GM19035 (cell line): ENCODE measurements at regions not wholly inside any gene's neighbourhood (a gene's known extent, or its start where the extent isn't known, plus 50 kb on each side); places are given as distances from the start of the nearest gene placed in this dataset.

Source experiments
- ATAC-seq: cut with Tn5 transposase; IDR thresholded peaks from one replicate; pipeline ENCODE4 v1.9.1; 2021; ENCODE audit not compliant: unreplicated experiment

DNA sequence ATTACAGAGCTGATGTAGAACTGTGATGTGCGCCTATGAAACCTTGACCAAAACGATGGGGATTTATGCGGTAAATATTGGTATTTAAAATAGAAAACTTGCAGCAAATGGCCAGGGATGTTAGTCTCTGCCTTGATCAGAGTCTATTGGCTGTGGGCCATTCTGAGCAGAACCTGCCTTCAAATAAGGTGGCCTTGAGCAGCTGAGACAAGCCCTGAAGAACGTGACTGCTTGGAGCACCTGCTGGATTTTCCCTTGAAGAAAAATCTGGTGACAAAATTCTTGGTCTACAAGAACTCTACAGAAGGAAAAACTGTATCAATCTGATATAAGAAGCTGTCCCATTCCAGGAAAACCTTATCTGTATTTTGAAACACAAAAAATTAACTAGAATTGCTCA is 820.1 kb upstream of the EPHA6 start:
- no peak for ATAC-seq

DNA sequence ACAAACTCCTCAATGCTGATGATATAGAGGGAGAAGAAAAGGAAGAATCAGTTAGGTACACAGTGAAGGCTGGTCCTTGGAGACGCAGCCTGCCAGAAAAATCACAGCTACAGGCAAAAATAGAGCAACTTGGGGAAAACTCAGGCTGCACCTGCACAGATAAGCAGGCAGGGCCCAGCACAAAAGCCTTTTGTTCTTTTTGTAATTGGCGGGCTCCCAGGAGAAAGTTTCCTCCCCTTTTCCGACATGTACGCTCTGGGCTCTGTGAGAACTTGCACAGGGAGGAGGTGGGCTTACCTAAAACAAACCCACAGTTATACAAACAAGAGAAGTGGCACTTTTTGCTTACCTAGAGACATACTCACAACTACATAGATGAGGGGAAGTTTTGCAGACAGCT is 813.4 kb upstream of the EPHA6 start:
- ATAC-seq: no peak

DNA sequence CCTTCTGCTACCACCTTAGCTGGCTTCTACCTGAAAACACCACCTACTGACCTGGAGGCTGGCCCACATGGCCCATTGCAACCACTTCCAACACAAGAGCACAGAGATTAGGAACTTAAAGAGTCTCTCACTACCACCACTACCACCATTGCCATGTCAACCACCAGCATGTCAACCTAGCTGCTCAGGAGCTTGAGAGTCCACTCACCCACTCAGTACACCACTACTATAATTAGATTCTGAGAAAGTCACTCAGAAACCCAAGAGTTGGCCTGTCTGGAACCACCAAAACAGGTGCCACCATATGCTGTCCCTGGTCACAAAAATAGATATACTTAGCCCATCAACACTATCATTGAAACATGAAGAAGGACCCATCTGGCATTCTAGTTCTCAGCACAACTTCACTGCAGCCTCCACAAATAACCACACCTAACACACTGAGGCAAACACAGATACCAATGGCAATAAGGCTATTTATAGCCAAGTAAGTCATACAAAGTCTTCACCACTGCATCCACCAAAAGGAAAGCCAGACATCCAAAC is 806.7 kb upstream of the EPHA6 start:
- ATAC-seq: no peak

DNA sequence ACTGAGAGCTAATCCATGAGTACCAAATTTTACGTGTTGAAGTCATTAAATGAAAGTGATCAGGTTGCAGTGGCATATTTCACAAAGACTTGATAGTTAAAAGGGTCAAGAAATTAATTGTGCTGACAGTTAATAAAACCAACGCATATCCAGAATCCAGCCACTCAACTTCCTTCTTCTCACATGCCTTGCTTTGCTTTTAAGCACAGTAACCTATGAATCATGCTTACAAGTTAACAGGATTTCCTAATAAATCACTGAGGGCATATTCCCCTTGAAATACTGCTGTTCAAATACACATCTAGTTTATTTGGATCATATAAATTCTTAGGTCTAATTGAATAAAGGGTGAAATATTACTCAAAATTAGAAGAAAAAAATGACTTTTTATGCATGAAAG is 801.5 kb upstream of the EPHA6 start:
- ATAC-seq: no peak

DNA sequence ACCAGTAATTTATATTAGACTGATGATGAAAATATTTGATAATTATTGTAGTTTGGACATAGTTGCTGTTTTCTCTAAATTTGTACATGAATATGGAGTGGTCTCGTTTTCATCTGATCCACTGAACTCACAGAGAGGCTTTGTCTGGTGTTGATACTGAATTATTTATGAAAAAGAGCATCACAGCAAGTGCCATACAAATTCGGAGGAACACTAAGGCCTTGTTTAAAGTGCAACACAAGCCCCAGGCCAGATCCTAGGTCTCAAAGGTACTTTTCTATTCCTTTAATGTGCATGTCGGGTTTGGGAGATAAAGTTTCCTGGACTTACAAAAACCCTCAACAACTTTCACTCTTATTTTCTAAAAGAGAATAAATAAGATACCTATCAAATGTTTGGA is 796.8 kb upstream of the EPHA6 start:
- no peak for ATAC-seq

DNA sequence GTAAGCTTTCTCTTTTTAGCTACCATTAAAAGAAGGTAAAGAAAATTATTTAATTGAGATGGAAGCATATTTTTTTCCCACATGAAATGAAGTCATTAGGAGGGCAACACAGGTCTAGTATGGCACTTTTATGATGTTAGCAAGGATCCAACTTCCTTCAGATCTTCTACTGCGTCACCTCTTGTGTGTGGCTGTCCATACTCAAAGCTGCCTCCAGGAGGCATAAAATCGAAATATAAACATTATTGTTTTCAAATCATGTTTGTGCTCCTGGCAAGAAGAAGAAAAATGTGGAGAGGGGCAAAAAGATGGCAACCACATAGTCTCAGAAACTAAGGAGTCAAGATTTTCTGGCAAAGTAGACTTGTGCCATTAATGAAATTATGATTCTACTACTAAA is 791.7 kb upstream of the EPHA6 start:
- no peak for ATAC-seq

DNA sequence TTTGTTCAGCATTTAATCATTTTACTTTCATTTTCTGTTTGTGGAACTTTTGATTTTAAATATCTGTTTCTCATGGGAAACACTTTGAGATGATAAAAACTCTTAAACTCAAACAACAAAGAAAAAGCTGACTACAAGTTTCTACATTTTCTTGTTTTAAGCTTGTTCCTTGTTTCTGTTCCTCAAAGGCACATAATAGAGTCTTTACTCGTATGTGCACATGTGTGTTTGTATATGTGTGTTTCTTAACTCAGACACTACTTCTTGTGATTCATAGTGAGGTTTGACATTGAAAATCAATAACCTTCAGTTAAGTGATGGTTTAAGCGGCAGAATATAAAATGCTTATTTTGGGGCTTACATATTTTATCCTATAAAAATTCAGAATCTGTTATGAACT is 786.7 kb upstream of the EPHA6 start:
- ATAC-seq: no peak

DNA sequence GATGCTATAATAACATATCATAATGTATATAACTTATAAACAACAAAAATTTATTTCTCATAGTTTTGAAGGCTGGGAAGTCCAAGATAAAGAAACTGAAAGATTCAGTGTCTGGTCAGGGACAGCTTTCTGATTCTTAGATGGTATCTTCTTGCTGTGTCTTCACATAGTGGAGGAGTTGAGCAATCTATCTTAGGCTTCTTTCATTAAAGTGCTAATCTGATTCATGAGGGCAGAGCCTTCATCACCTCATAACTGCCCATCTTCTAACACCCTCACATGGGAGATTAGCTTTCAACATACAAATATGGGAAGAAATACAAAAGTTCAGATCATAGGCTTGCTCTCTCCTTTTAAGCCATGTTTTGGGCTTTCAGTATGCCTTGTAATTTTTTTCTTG is 774.8 kb upstream of the EPHA6 start:
- no peak for ATAC-seq

DNA sequence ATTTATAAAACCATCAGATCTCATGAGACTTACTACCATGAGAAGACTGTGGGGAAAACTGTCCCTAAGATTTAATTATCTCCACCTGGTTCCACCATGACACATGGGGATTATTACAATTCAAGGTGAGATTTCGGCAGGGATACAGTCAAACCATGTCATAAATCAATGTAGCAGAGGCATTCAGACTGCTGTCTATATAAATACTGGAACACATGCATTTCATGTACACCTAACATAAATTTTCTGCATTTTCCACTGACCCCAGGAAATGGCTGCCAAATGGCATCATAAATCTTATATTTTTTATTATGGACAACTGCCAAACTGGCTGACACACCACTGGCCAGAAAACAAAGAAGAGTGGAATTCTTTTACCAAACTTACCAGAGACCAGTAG is 755.1 kb upstream of the EPHA6 start:
- no peak for ATAC-seq

DNA sequence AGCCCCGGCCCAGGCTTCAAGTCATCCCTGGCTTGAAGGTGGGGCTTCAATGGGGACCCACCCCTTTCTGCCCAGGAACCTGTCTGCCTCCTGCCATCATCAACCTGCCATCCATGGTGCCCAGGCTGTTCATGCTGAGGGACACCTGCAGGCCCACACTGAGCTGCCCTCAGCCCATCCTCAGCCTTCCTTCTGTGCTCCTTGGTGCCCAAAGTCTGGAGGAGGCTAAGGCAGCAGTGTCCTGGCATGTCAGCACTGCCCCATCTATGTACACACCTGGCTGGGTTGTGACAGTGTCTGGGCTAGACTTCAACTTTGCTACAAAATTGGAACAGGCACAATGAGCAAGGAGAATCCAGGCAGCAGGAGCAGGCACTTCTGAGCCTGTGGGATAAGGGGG is 745.3 kb upstream of the EPHA6 start:
- ATAC-seq: no peak

DNA sequence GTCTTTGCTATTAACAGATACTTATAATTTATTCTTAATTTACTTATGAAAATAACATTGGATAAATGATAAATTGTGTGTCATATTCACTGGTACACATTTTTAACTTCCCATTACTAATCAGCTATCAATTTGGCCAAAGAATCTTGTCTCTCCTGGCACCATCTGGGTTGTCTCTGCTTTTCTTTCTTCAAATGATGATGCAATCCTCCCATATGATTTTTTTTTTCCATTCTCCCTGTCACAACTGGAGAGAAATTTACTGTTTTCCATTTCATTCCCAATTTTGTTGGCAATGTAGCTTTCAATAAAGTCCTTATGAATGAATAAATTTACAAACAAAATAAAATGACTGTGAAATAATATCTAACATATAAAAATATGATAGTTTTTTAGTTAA is 743.7 kb upstream of the EPHA6 start:
- ATAC-seq: no peak

DNA sequence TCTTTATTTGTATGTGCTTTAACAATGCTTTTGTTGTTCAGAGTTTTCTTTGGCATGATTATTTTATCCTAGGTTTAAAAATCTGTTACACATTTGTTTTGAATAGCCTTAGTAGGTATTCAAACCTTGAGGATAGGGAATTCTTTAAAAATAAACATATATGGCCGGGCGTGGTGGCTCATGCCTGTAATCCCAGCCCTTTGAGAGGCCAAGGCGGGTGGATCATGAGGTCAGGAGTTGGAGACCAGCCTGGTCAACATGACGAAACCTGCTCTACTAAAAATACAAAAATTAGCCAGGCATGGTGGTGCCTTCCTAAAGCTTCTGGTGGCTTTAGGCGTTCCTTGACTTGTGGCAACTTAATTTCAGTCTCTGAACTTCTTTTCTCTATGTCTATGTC is 743.3 kb upstream of the EPHA6 start:
- ATAC-seq: no peak

DNA sequence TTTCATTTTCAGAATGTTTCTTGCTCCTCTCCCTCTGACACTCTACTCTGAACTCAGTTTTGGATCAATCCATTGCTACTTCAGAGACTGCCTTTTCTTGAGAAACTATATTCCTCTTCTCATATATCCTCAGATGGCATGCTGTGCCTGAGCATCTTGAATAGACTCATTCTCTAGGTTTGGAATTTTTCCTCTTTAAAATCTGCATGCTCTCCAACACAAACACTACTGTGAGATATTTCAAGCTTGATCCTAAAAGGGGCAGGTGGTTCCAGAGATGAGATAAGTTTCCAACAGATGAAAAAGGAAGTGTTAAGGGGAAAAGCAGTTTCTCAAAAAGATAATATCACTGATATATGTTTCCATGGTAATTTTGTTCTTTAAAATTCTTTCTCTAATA is 742.2 kb upstream of the EPHA6 start:
- ATAC-seq: no peak

DNA sequence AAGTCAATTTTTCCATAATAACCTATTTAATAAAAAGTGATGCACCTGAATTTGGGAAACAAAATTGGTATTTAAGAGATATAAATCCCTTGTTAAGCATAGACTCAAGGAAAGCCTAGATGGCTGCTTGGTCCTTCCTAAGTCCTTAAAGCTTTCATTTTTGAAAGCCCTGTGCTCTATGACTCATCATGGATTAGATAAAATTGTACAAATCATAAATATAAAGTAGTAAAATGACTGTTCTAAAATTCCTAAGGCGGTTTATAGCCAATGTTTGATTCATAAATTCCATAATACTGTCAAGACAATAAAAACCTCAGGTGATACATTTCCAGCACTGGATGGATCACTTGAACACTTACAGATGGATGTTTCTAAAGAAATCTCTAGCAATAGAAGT is 730.8 kb upstream of the EPHA6 start:
- no peak for ATAC-seq

DNA sequence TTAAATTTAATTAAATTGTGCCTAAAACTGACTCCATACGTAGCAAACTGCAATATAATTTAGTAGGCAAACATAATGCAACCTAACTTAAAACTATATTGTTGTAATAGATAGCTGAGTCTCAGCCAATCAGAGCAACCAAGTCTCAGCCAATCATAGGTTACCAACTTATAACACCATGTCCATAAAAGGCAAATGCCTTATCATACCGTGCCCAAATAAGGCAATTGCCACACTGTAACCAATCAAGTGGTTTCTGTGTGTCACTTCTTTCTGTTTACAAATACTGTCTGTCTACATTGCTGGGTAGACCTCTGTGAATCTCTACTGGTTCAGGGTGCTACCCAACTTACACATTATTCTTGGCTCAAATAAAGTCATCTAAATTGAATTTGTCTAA is 728.4 kb upstream of the EPHA6 start:
- ATAC-seq: no peak

DNA sequence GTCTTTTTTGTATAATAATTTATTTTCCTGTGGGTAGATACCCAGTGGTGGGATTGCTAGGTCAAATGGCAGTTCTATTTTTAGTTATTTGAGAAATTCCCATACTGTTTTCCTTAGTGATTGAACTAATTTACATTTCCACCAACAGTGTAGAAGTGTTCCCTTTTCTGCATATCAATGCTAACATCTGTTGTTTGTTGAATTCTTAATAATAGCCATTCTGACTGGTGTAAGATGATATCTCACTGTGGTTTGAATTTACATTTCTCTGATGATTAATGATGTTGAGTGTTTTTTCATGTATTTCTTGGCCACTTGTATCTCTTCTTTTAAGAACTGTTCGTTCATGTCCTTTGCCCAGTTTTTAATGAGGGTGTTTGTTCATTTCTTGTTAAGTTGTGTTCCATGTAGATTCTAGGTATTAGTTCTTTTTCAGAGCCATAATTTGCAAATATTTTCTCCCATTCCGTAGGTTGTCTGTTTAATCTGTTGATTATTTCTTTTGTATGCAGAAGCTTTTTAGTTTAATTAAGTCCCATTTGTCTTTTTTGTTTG is 713.3 kb upstream of the EPHA6 start:
- ATAC-seq: no peak

DNA sequence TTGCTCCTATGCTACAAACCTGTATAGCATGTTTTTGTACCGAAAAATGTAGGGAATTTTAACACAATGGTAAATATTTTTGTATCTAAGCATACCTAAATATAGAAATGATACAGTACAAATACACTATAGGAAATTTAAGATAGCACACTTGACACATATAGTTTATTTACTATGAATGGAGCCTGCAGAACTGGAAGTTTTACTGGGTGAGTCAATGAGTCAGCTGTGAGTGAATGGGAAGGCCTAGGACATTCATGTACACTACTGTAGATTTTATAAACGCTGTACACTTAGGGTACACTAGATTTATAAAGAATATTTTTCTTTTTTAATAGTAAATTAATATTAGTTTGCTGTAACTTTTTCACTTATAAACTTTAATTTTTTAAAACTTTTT is 707.7 kb upstream of the EPHA6 start:
- ATAC-seq: no peak
